Uterus (tissue), 3 donors: ENCODE measurements at regions not wholly inside any gene's neighbourhood (a gene's known extent, or its start where the extent isn't known, plus 50 kb on each side); places are given as distances from the start of the nearest gene placed in this dataset.

Experiments
- DNase-seq, 2 donors: peaks; one replicate each; pipeline ENCODE4 v3.0.0-alpha.2; 2019 to 2020
- H3K27ac ChIP-seq, 2 donors: fragments of 200-600 bp; sonication (generic); 1 replicate in 1 of 2; 2 replicates in 1 of 2; pipeline ENCODE4 v1.5.1; 2016 to 2018
- H3K27me3 ChIP-seq, 2 donors: fragments of 200-600 bp; sonication (generic); one replicate each; pipeline ENCODE4 v1.5.1; 2018 to 2019; ENCODE audit warnings: control low read depth in 1 of 2
- H3K36me3 ChIP-seq, 2 donors: fragments of 200-600 bp; sonication (generic); one replicate each; pipeline ENCODE4 v1.5.1; 2019; ENCODE audit warnings: control low read depth in 1 of 2
- H3K4me1 ChIP-seq, 2 donors: fragments of 200-600 bp; sonication (generic); one replicate each; pipeline ENCODE4 v1.5.1; 2018 to 2019; ENCODE audit warnings: control low read depth in 1 of 2
- H3K4me3 ChIP-seq, 2 donors: fragments of 200-600 bp; sonication (generic); 1 replicate in 1 of 2; 2 replicates in 1 of 2; pipeline ENCODE4 v1.5.1; 2018 to 2019; ENCODE audit warnings: mild to moderate bottlenecking in 1 of 2
- H3K9me3 ChIP-seq, 2 donors: fragments of 200-600 bp; sonication (generic); one replicate each; pipeline ENCODE4 v1.5.1; 2019; ENCODE audit warnings: control low read depth in 1 of 2
- CTCF ChIP-seq, 4 experiments: fragments of 200-600 bp in 2 of 4; fragments of 450-650 bp in 2 of 4; sonication (generic) in 2 of 4; IDR thresholded peaks; one replicate each; pipeline ENCODE4 v1.5.1; 2016 to 2019; ENCODE audit warnings: antibody characterized with exemption in 4 of 4, mild to moderate bottlenecking in 2 of 4, moderate library complexity in 1 of 4
- POLR2A ChIP-seq, 2 donors: fragments of 450-650 bp; IDR thresholded peaks; one replicate each; pipeline ENCODE4 v1.6.1; 2016; ENCODE audit warnings: antibody characterized with exemption in 2 of 2, mild to moderate bottlenecking in 1 of 2, moderate library complexity in 1 of 2
- intact Hi-C: fragments of 100-400 bp; cut with DNase I; formaldehyde crosslinking; loops from one replicate; pipeline ENCODE4 v1.15.1; 2023; ENCODE audit warnings: low total_unique reads
- donor health status: DM: yes; HTN: yes; CAD: no.

GRCh38 chr10:31584098-31584631 lies 265.1 kb downstream of the ZEB1 start:
- no peak for DNase-seq

GRCh38 chr10:31583293-31583692 lies 264.3 kb downstream of the ZEB1 start:
- peak overlapping the region; percentile 22 to 43 for H3K27ac ChIP-seq
- H3K4me3 ChIP-seq: no peak overlapping the region
- peaks cover 11 to 14% of the 10 kb centered on the region in 2 donors for H3K4me1 ChIP-seq
- no peaks in the 10 kb centered on the region for H3K36me3 ChIP-seq
- no peaks in the 10 kb centered on the region for H3K9me3 ChIP-seq
- H3K27me3 ChIP-seq: no peaks in the 10 kb centered on the region
- intact Hi-C loops: no loop called here
- TF ChIP-seq POLR2A (IDR thresholded peaks at IDR 0.05) (no peak), CTCF (IDR thresholded peaks at IDR 0.05) (no peak)
- no peak for DNase-seq

More at GRCh38 chr10:31584098-31584631, 265.1 kb downstream of the ZEB1 start:
- TF ChIP-seq CTCF (IDR thresholded peaks at IDR 0.05): no peak
- TF ChIP-seq POLR2A (IDR thresholded peaks at IDR 0.05): no peak
- H3K27ac ChIP-seq: peak overlapping the region in 1 of 2 donors; percentile 22
- no peaks in the 10 kb centered on the region for H3K36me3 ChIP-seq
- H3K4me3 ChIP-seq: no peak overlapping the region
- H3K4me1 ChIP-seq: peaks cover 11 to 14% of the 10 kb centered on the region in 2 donors
- no peaks in the 10 kb centered on the region for H3K9me3 ChIP-seq
- intact Hi-C loops: no loop called here
- no peaks in the 10 kb centered on the region for H3K27me3 ChIP-seq

- peaks cover 11 to 14% of the 10 kb centered on the region in 2 donors for H3K4me1 ChIP-seq
- TF ChIP-seq CTCF (IDR thresholded peaks at IDR 0.05): no peak
- no peak for TF ChIP-seq POLR2A (IDR thresholded peaks at IDR 0.05)
- DNase-seq: no peak
- peak overlapping the region; percentile 22 to 43 for H3K27ac ChIP-seq
- H3K9me3 ChIP-seq: no peaks in the 10 kb centered on the region
- no peaks in the 10 kb centered on the region for H3K36me3 ChIP-seq
- H3K4me3 ChIP-seq: no peak overlapping the region
- no peaks in the 10 kb centered on the region for H3K27me3 ChIP-seq
- intact Hi-C loops: no loop called here
These were observed 263.5 kb downstream of the ZEB1 start for GRCh38 chr10:31582365-31583052.

GRCh38 chr10:31581741-31582323 lies 262.8 kb downstream of the ZEB1 start:
- Histone ChIP-seq H3K27me3 (no peaks in the 10 kb centered on the region), H3K4me1 (peaks cover 11 to 14% of the 10 kb centered on the region in 2 donors), H3K4me3 (no peak overlapping the region), H3K36me3 (no peaks in the 10 kb centered on the region), H3K27ac (peak overlapping the region in 1 of 2 donors; percentile 43), H3K9me3 (no peaks in the 10 kb centered on the region)
- intact Hi-C loops: no loop called here
- TF ChIP-seq POLR2A (IDR thresholded peaks at IDR 0.05): no peak
- TF ChIP-seq CTCF (IDR thresholded peaks at IDR 0.05): no peak
- DNase-seq: no peak

- Histone ChIP-seq H3K36me3 (no peaks in the 10 kb centered on the region), H3K4me1 (peaks cover 11 to 14% of the 10 kb centered on the region in 2 donors), H3K27me3 (no peaks in the 10 kb centered on the region), H3K27ac (no peak overlapping the region), H3K4me3 (no peak overlapping the region), H3K9me3 (no peaks in the 10 kb centered on the region)
- intact Hi-C loops: no loop called here
- TF ChIP-seq POLR2A (IDR thresholded peaks at IDR 0.05) (no peak), CTCF (IDR thresholded peaks at IDR 0.05) (no peak)
- no peak for DNase-seq
These were observed 261.6 kb downstream of the ZEB1 start for GRCh38 chr10:31580646-31581045.
